Activated T-helper 1 cell treated with anti-CD3 and anti-CD28 coated beads, Interleukin-12 subunit alpha, Interleukin-12 subunit beta, Interleukin-2, Interleukin-4 antibody, amounts not matched to agents 30 ng/mL and 10 ng/mL and 1 ng/mL, durations not matched to agents 14 hours and 24 hours and 36 hours (primary cell): ENCODE measurements at regions not wholly inside any gene's neighbourhood (a gene's known extent, or its start where the extent isn't known, plus 50 kb on each side); places are given as distances from the start of the nearest gene placed in this dataset.

Experiments
- DNase-seq: peaks from one replicate; pipeline ENCODE4 v3.0.0; 2021; ENCODE audit warnings: low spot score
- H3K27ac Mint-ChIP-seq: one replicate; pipeline ENCODE4 v1.8.0; 2021; ENCODE audit warnings: mild to moderate bottlenecking, mixed read lengths
- H3K27me3 Mint-ChIP-seq: one replicate; pipeline ENCODE4 v1.8.0; 2022; ENCODE audit warnings: mild to moderate bottlenecking, moderate library complexity, mixed read lengths; ENCODE audit not compliant: insufficient read depth
- H3K36me3 Mint-ChIP-seq: one replicate; pipeline ENCODE4 v1.8.0; 2021; ENCODE audit warnings: low read depth, mixed read lengths
- H3K4me1 Mint-ChIP-seq: one replicate; pipeline ENCODE4 v1.8.0; 2021; ENCODE audit warnings: low read depth, mixed read lengths
- H3K4me3 Mint-ChIP-seq: one replicate; pipeline ENCODE4 v1.8.0; 2021; ENCODE audit warnings: mild to moderate bottlenecking, moderate library complexity, mixed read lengths
- H3K9me3 Mint-ChIP-seq: one replicate; pipeline ENCODE4 v1.8.0; 2021; ENCODE audit warnings: mixed read lengths
- intact Hi-C: fragments of 100-400 bp; cut with micrococcal nuclease; formaldehyde crosslinking; loops from one replicate; pipeline ENCODE4 v1.15.1; 2024

DNA sequence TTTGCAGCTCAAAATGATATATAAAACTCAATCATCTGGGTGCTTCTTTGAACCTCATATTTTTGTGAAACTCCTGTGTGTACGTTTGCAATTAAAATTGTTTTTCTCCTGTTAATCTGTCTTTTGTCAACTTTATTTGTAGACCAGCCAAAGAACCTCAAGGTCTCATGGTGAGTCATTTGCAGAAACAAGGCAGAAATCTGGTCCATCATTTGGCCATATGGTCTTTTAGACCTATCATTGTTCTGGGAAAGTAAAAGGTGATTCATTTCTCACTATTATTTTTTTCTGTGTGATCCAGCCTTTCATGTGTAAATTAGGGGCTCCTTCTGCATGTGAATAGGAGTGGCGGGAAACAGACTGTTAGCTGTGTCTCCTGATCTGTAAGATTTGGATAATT, 399.1 kb upstream of the DDI1 start:
- intact Hi-C loops = no loop called here
- no peaks in the 10 kb centered on the region for H3K9me3 Mint-ChIP-seq
- no peak for DNase-seq
- no peak overlapping the region for H3K4me3 Mint-ChIP-seq
- no peaks in the 10 kb centered on the region for H3K4me1 Mint-ChIP-seq
- no peaks in the 10 kb centered on the region for H3K36me3 Mint-ChIP-seq
- H3K27me3 Mint-ChIP-seq = no peaks in the 10 kb centered on the region
- H3K27ac Mint-ChIP-seq = no peak overlapping the region

DNA sequence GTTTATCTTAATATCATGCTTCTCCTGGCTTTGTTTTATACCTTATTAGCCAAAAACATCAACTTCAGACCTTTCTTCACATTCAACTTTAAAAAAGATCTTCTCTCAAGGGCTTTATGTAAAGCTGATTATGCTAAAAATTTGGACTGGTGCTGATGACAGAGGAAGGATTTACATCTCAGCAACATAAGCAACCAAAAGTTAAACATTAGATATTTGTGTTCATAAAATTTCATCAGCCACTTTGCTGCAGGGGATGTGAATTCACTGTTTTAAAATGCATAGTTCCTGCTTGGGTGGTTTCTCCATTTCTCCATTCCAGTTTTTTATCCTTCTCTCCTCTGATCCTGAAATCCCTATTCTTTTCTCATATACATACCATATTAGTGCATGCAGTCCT, 398.6 kb upstream of the DDI1 start:
- intact Hi-C loops = no loop called here
- no peak overlapping the region for H3K4me3 Mint-ChIP-seq
- no peaks in the 10 kb centered on the region for H3K36me3 Mint-ChIP-seq
- H3K27me3 Mint-ChIP-seq = peaks cover 1% of the 10 kb centered on the region
- H3K27ac Mint-ChIP-seq = no peak overlapping the region
- no peaks in the 10 kb centered on the region for H3K4me1 Mint-ChIP-seq
- no peaks in the 10 kb centered on the region for H3K9me3 Mint-ChIP-seq
- no peak for DNase-seq

DNA sequence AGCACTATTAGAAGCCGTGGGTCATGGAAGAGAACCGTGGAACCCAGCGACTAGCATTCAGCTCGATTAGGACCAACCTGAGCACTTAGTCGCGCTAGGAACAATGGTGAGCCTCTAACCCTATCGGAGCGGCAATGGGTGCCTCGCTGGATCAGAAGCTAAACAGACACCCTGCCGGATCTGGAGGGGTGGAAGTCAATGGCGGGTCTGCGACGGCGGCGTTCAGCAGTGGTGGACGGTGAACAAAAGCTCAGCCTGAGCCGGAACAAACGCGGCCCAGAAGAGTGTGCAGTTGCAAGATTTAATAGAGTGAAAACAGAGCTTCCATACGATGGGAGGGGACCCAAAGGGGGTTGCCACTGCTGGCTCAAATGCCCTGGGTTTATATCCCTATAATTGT, 391.8 kb upstream of the DDI1 start:
- Mint-ChIP-seq H3K36me3 (no peaks in the 10 kb centered on the region), H3K4me1 (no peaks in the 10 kb centered on the region), H3K4me3 (no peak overlapping the region), H3K27ac (no peak overlapping the region), H3K27me3 (peaks cover 1% of the 10 kb centered on the region), H3K9me3 (no peaks in the 10 kb centered on the region)
- no peak for DNase-seq
- intact Hi-C loops = no loop called here

DNA sequence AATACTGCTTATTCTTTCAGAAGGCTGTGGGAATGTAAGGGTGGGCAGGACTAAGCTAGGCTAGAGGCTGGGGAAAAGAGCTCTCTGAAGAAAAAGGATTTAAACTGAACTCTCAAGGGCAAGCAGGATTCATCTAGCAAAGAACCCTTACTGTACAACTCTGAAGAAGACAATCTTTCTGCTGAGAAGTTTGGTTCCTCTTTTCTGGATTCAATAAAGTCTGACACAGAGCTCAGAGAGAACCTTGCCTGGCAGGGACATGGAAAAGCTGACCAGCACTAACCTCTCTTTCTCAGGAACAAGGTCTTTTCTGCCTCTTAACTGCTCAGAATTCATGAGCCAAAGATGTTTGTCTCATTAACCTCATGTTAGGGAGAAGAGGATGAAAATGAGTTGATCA, 388.4 kb upstream of the DDI1 start:
- Mint-ChIP-seq H3K4me1 (no peaks in the 10 kb centered on the region), H3K36me3 (no peaks in the 10 kb centered on the region), H3K9me3 (no peaks in the 10 kb centered on the region), H3K27ac (no peak overlapping the region), H3K4me3 (no peak overlapping the region), H3K27me3 (no peaks in the 10 kb centered on the region)
- DNase-seq = no peak
- intact Hi-C loops = no loop called here

DNA sequence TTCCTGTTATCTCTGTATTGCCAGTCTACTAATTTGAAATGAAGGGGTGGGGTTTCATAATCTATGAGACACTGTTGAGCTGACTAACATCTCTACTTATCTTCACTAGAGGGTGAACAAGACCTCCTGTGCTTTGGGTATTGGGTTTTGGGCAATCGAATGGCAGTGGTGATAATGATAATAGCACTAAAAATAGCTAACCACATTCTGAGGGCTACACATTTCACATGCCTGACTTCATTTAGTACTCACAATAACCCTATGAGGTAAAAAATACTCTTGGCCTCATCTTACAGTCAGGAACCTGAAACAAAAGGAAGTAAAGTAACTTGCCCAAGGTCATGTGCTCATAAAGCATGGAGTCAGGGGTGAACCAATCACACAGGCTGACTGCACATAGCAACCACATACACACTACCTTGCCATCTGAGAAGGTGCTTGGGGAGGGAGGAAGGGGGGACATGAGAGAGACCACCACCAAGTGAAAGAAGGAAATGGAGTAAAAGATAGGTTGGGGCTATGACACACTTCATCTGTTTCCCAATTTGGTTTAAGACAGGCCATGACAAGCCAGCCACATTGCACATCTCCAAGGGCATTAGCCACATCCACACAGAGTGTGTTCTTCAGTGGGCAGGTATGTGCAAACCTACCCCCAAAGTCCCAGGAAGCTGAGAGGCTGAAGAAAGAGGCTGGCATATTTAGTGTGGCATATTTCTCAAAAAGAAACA, 387.6 kb upstream of the DDI1 start:
- no peaks in the 10 kb centered on the region for H3K9me3 Mint-ChIP-seq
- H3K4me1 Mint-ChIP-seq = no peaks in the 10 kb centered on the region
- H3K27me3 Mint-ChIP-seq = no peaks in the 10 kb centered on the region
- DNase-seq = no peak
- no peak overlapping the region for H3K27ac Mint-ChIP-seq
- no peak overlapping the region for H3K4me3 Mint-ChIP-seq
- H3K36me3 Mint-ChIP-seq = no peaks in the 10 kb centered on the region
- intact Hi-C loops = no loop called here

DNA sequence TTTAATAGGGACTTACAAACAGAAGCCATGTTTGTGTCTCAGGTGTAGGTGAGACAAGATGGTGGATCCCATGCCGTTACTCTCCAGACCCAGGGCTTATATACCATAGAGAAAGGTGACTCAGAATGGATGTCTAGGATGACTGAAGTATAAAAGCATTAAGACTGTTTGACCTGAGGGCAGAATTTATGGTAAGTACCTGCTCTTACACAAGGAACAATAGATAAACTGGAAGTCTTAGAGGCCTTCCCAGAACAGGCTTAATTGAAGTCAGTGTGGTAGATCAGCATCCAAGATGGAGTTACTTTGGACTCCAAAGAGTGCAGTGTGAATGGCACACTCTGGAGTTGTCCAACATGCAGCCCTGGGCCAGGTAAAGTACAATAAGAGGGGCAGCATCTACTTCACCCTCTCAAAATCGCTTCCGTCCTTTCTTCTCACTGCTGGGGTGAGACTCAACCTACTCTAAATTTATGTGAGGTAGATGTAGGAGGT, 387.0 kb upstream of the DDI1 start:
- Mint-ChIP-seq H3K9me3 (no peaks in the 10 kb centered on the region), H3K27ac (no peak overlapping the region), H3K4me3 (no peak overlapping the region), H3K36me3 (no peaks in the 10 kb centered on the region), H3K27me3 (no peaks in the 10 kb centered on the region), H3K4me1 (no peaks in the 10 kb centered on the region)
- no peak for DNase-seq
- intact Hi-C loops = no loop called here

DNA sequence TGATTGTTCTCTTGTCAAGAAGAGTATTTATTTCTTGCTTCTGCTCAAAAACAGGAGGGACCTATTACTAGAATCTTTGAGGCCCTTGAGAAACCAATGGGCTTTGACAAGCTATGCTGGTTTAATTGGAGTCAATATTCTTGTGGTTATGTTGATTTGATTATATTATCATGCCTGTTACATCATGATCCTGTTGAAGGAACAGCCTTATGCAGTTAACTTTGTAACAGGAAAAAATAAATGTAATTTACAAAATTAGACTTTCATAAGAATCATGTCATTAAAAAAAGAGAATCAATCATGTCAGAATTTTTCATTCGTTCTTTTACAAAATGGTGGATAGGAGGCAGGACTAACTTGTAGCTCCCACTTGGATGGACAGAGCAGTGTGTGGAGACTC, 386.1 kb upstream of the DDI1 start:
- no peaks in the 10 kb centered on the region for H3K4me1 Mint-ChIP-seq
- intact Hi-C loops = no loop called here

DNA sequence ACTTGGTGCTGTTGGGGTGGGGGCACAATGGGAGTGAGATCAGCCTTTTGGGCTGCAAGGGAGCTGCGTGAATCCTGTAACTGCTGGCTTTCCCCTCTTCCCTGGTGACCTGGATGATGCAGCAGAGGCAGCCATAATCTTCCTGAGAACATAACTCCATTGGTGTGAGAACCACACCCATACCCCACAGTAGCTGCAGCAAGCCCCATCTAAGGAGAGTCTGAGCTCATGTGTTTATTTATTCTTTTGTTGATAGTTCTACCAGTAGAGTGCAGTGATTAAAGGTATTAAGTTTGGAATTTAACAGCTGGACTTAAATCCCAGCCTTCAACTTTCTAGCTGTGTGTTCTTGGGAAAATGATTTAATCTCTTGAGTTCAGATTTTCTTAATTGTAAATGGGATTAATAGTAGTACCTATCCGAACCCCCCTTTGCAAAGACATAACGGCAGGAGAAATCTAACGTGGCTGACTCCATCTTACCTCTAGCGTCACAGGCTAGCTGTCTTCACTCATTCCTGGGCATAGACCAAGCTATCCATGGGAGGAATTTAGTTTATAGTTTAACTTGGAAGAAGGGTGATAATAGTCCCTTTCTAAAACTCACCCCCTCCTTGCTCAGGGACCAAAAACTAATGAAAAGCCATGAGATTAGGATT, 385.0 kb upstream of the DDI1 start:
- Mint-ChIP-seq H3K9me3 (no peaks in the 10 kb centered on the region), H3K27ac (no peak overlapping the region), H3K36me3 (no peaks in the 10 kb centered on the region), H3K4me1 (no peaks in the 10 kb centered on the region), H3K4me3 (no peak overlapping the region), H3K27me3 (no peaks in the 10 kb centered on the region)
- no peak for DNase-seq
- intact Hi-C loops = no loop called here

More for the DNA sequence above, 386.1 kb upstream of the DDI1 start:
- no peak overlapping the region for H3K27ac Mint-ChIP-seq
- no peaks in the 10 kb centered on the region for H3K36me3 Mint-ChIP-seq
- no peaks in the 10 kb centered on the region for H3K9me3 Mint-ChIP-seq
- H3K27me3 Mint-ChIP-seq = no peaks in the 10 kb centered on the region
- DNase-seq = no peak
- H3K4me3 Mint-ChIP-seq = no peak overlapping the region

DNA sequence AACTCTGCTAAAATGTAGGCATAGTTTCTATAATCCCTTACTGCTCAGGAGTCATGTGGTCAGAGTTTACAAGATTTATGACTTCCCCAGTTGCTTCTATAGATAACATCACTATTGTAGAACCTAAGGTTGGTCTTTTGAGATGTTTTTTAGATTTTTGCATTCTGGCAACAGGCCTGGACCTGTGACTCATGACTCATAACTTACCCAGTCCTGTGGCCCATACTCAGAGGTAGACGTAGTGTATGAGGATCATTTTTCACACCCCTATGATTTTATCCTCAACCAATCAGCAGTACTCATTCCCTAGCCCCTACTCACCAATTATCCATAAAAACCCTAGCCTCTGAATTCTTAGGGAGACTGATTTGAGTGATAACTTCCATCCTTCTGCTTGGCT, 384.4 kb upstream of the DDI1 start:
- intact Hi-C loops = no loop called here
- H3K27me3 Mint-ChIP-seq = no peaks in the 10 kb centered on the region
- H3K27ac Mint-ChIP-seq = no peak overlapping the region
- H3K9me3 Mint-ChIP-seq = no peaks in the 10 kb centered on the region
- H3K4me3 Mint-ChIP-seq = no peak overlapping the region
- DNase-seq = no peak
- no peaks in the 10 kb centered on the region for H3K36me3 Mint-ChIP-seq
- H3K4me1 Mint-ChIP-seq = no peaks in the 10 kb centered on the region

DNA sequence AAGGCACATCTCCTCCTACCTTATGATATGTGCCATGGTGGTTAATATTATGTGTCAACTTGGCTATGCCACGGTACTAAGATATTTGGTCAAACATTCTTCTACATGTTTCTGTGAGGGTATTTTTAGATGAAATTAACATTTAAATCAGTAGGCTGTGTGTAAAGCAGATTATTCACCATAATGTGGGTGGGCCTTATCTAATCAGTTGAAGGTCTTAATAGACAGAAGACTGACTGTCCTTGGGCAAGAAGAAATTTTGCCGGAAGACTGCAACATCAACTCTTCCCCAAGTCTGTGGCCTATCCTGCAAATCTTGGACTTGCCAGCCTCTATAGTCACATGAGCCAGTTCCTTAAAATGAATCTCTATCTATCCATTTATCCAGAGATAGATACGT, 380.1 kb upstream of the DDI1 start:
- DNase-seq = no peak
- H3K4me1 Mint-ChIP-seq = no peaks in the 10 kb centered on the region
- H3K36me3 Mint-ChIP-seq = no peaks in the 10 kb centered on the region
- no peaks in the 10 kb centered on the region for H3K27me3 Mint-ChIP-seq
- intact Hi-C loops = no loop called here
- H3K9me3 Mint-ChIP-seq = no peaks in the 10 kb centered on the region
- no peak overlapping the region for H3K27ac Mint-ChIP-seq
- H3K4me3 Mint-ChIP-seq = no peak overlapping the region

DNA sequence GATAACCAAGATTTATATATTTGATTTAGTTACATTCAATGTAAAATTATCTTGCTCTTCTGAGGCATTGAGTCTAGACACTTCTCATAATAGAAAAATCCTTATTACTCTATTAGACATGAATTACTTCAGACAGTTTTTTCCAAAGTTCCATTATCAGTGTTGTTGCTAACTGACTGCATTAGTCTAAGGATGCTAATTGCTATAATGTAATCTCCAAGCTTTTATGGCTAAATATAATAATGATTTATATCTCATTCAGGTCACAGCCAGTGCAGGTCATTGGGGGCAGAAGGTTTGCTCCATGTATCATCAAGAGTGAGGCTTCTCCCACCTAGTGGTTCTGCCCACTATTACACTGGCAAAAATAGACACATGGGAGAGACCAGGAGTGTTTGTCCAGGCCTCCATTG, 377.2 kb upstream of the DDI1 start:
- Mint-ChIP-seq H3K9me3 (no peaks in the 10 kb centered on the region), H3K4me3 (no peak overlapping the region), H3K27ac (no peak overlapping the region), H3K4me1 (no peaks in the 10 kb centered on the region), H3K36me3 (no peaks in the 10 kb centered on the region), H3K27me3 (no peaks in the 10 kb centered on the region)
- no peak for DNase-seq
- intact Hi-C loops = no loop called here

DNA sequence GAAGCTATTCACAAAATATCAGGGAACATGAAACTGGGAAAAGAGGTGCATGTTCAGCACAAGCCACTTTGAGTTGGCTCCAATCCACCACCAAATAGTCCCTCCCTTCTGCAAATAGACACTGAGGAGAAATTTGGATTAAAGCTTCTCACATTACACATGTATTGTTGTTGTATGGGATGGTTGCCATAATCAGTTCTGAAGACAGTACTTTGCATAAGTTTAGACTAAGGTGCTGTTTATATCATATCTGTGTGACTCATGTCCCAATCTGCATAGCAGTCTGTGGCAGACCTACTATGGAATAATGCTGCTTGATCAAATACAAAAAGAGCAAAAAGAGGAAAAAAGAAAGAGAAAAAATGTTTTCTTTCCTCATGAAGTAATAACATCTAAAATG, 376.7 kb upstream of the DDI1 start:
- intact Hi-C loops = no loop called here
- H3K27me3 Mint-ChIP-seq = no peaks in the 10 kb centered on the region
- DNase-seq = no peak
- no peaks in the 10 kb centered on the region for H3K9me3 Mint-ChIP-seq
- H3K36me3 Mint-ChIP-seq = no peaks in the 10 kb centered on the region
- H3K4me3 Mint-ChIP-seq = no peak overlapping the region
- no peaks in the 10 kb centered on the region for H3K4me1 Mint-ChIP-seq
- no peak overlapping the region for H3K27ac Mint-ChIP-seq

DNA sequence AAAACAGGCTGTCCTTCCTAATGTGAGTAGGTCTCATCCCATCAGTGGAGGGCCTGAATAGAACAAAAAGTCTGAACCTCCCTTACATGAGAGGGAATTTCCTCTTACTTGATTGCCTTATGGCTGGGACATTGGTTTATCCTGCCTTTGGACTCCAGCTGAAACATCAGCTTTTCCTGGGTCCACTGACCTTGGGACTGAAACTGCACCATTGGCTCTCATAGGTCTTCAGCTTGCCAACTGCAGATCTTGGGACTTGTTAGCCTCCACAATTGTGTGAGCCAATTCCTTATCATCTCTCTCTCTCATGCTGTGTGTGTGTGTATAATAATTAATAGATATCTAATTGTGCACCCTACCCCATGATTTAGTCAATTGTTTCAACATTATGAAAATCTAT, 375.3 kb upstream of the DDI1 start:
- no peak overlapping the region for H3K27ac Mint-ChIP-seq
- H3K27me3 Mint-ChIP-seq = peaks cover 2% of the 10 kb centered on the region
- intact Hi-C loops = no loop called here
- no peak overlapping the region for H3K4me3 Mint-ChIP-seq
- no peaks in the 10 kb centered on the region for H3K4me1 Mint-ChIP-seq
- H3K9me3 Mint-ChIP-seq = no peaks in the 10 kb centered on the region
- DNase-seq = no peak
- H3K36me3 Mint-ChIP-seq = no peaks in the 10 kb centered on the region
